NB4 (cell line): ENCODE measurements at regions not wholly inside any gene's neighbourhood (a gene's known extent, or its start where the extent isn't known, plus 50 kb on each side); places are given as distances from the start of the nearest gene placed in this dataset.

Experiments
- CTCF ChIP-seq: IDR thresholded peaks from one replicate; pipeline ENCODE4 v1.5.1; 2012; ENCODE audit warnings: low read depth, low read length
- MAX ChIP-seq: IDR thresholded peaks from 2 replicates; pipeline ENCODE4 v1.6.1; 2011; ENCODE audit warnings: low read depth, low read length
- MYC ChIP-seq: IDR thresholded peaks from 2 replicates; pipeline ENCODE4 v1.6.1; 2011; ENCODE audit warnings: low read depth, low read length
- POLR2A ChIP-seq: IDR thresholded peaks from 2 replicates; pipeline ENCODE4 v1.6.1; 2011; ENCODE audit warnings: mild to moderate bottlenecking; ENCODE audit not compliant: insufficient read length; ENCODE audit errors: extremely low read depth

- TF ChIP-seq CTCF (no peak), MAX (no peak), POLR2A (no peak), MYC (no peak)
Measured at GRCh38 chr2:128834880-128835252, 516.2 kb upstream of the HS6ST1 start.
